Mesenchymal stem cell (in vitro differentiated cells and primary cell): ENCODE measurements at regions not wholly inside any gene's neighbourhood (a gene's known extent, or its start where the extent isn't known, plus 50 kb on each side); places are given as distances from the start of the nearest gene placed in this dataset.

Experiments used
- DNase-seq: peaks from one replicate; pipeline ENCODE4 v3.0.0-alpha.2; 2013
- H2AFZ ChIP-seq: one replicate; pipeline ENCODE4 v1.6.1; 2013; ENCODE audit warnings: low read depth, mild to moderate bottlenecking, control low read depth, inconsistent platforms, low read length, moderate library complexity
- H2AK5ac ChIP-seq: 2 replicates; pipeline ENCODE4 v1.6.1; 2013; ENCODE audit warnings: low read length, moderate library complexity, mild to moderate bottlenecking, inconsistent platforms; ENCODE audit not compliant: severe bottlenecking
- H2BK120ac ChIP-seq: one replicate; pipeline ENCODE4 v1.6.1; 2013; ENCODE audit warnings: low read depth, mild to moderate bottlenecking, inconsistent platforms, low read length, moderate library complexity
- H2BK12ac ChIP-seq, 2 experiments: one replicate each; pipeline ENCODE4 v1.6.1; 2013; ENCODE audit warnings: inconsistent platforms in 2 of 2, low read length in 2 of 2, mild to moderate bottlenecking in 2 of 2, moderate library complexity in 2 of 2, control low read depth in 1 of 2
- H2BK15ac ChIP-seq: one replicate; pipeline ENCODE4 v1.6.1; 2013; ENCODE audit warnings: mild to moderate bottlenecking, low read depth, inconsistent platforms; ENCODE audit not compliant: poor library complexity, severe bottlenecking
- H2BK5ac ChIP-seq: 2 replicates; pipeline ENCODE4 v1.6.1; 2013; ENCODE audit warnings: low read depth, mild to moderate bottlenecking, low read length, control low read depth, inconsistent platforms; ENCODE audit not compliant: poor library complexity, severe bottlenecking
- H3K14ac ChIP-seq, 2 experiments: one replicate each; pipeline ENCODE4 v1.6.1; 2013; ENCODE audit warnings: inconsistent platforms in 2 of 2, low read length in 2 of 2, control low read depth in 1 of 2, mild to moderate bottlenecking in 1 of 2, moderate library complexity in 1 of 2
- H3K18ac ChIP-seq, 2 experiments: one replicate each; pipeline ENCODE4 v1.6.1; 2013; ENCODE audit warnings: inconsistent platforms in 2 of 2, low read length in 2 of 2, control low read depth in 1 of 2, low read depth in 1 of 2, mild to moderate bottlenecking in 1 of 2
- H3K23ac ChIP-seq, 2 experiments: one replicate each; pipeline ENCODE4 v1.6.1; 2013; ENCODE audit warnings: inconsistent platforms in 2 of 2, low read length in 2 of 2, mild to moderate bottlenecking in 2 of 2, moderate library complexity in 2 of 2, control low read depth in 1 of 2
- H3K27ac ChIP-seq: 2 replicates; pipeline ENCODE4 v1.5.1; 2013; ENCODE audit warnings: mild to moderate bottlenecking, moderate library complexity, low read length, control low read depth, inconsistent platforms; ENCODE audit not compliant: poor library complexity, severe bottlenecking
- H3K27me3 ChIP-seq, 2 experiments: 2 replicates each; pipeline versions ENCODE4 v1.6.1 to v1.7.0; 2013; ENCODE audit warnings: low read length in 2 of 2, mild to moderate bottlenecking in 2 of 2, moderate library complexity in 2 of 2, control low read depth in 1 of 2, inconsistent platforms in 1 of 2; ENCODE audit not compliant: control insufficient read depth in 1 of 2, insufficient read depth in 1 of 2
- H3K36me3 ChIP-seq, 2 experiments: 2 replicates each; pipeline versions ENCODE4 v1.6.1 to v1.7.0; 2013; ENCODE audit warnings: low read length in 2 of 2, control low read depth in 1 of 2, inconsistent platforms in 1 of 2, low read depth in 1 of 2, mild to moderate bottlenecking in 1 of 2; ENCODE audit not compliant: insufficient read depth in 2 of 2, control insufficient read depth in 1 of 2
- H3K4ac ChIP-seq, 2 experiments: one replicate each; pipeline ENCODE4 v1.6.1; 2013; ENCODE audit warnings: inconsistent platforms in 2 of 2, low read length in 2 of 2, mild to moderate bottlenecking in 2 of 2, moderate library complexity in 2 of 2, control low read depth in 1 of 2, low read depth in 1 of 2
- H3K4me1 ChIP-seq: 2 replicates; pipeline ENCODE4 v1.6.1; 2013; ENCODE audit warnings: low read depth, low read length, control low read depth; ENCODE audit not compliant: control insufficient read depth, insufficient read depth
- H3K4me2 ChIP-seq: 2 replicates; pipeline ENCODE4 v1.6.1; 2013; ENCODE audit warnings: low read length, mild to moderate bottlenecking, inconsistent platforms; ENCODE audit not compliant: poor library complexity, severe bottlenecking
- H3K4me3 ChIP-seq, 2 experiments: 2 replicates each; pipeline versions ENCODE4 v1.5.1 to v1.7.0; 2013; ENCODE audit warnings: low read length in 2 of 2, mild to moderate bottlenecking in 2 of 2, control low read depth in 1 of 2, low read depth in 1 of 2; ENCODE audit not compliant: insufficient read depth in 1 of 2
- H3K79me1 ChIP-seq: replicated peaks from 2 replicates; pipeline ENCODE4 v1.6.1; 2013; ENCODE audit warnings: mild to moderate bottlenecking, control low read depth, low read length, inconsistent platforms; ENCODE audit not compliant: poor library complexity, severe bottlenecking
- H3K9ac ChIP-seq: 2 replicates; pipeline ENCODE4 v1.7.0; 2013; ENCODE audit warnings: mild to moderate bottlenecking, low read length, moderate library complexity
- H3K9me3 ChIP-seq: 2 replicates; pipeline ENCODE4 v1.7.0; 2013; ENCODE audit warnings: mild to moderate bottlenecking, low read length; ENCODE audit not compliant: control insufficient read depth
- H4K8ac ChIP-seq: one replicate; pipeline ENCODE4 v1.6.1; 2013; ENCODE audit warnings: inconsistent platforms, mild to moderate bottlenecking, low read length, moderate library complexity
- H4K91ac ChIP-seq: one replicate; pipeline ENCODE4 v1.6.1; 2013; ENCODE audit warnings: mild to moderate bottlenecking, low read length, inconsistent platforms
- WGBS: methylation state at CpG from one replicate; pipeline ENCODE4 v1.1.7; 2013; ENCODE audit warnings: mixed read lengths; 5-methylcytosine and 5-hydroxymethylcytosine counted together

DNA sequence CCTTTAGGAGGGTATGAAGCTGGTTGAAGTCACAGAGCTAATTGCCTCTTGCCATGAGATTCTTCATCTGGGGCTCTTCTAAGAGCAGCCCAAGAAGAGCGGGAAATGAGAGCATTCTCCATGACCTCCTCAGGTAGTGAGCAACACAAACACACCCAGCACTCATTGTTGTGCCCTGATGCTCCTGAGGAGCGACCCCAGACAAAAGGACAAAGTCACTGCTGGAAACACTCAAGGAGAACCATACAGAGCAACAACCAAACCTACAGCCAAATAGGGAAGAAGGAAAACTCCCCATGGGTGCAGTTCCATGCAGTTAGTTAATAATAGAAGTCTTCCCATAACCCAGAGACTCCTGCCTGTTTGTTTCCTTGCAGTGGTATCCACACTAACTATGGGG is 426.0 kb upstream of the CRIM1 start:
- no peaks in the 10 kb centered on the region for H3K4me1 ChIP-seq
- H3K9ac ChIP-seq, result no peak overlapping the region
- no peak overlapping the region for H2BK12ac ChIP-seq
- no peak overlapping the region for H3K23ac ChIP-seq
- H3K18ac ChIP-seq, result no peak overlapping the region
- H4K8ac ChIP-seq, result no peak overlapping the region
- H2AFZ ChIP-seq, result no peak overlapping the region
- H2AK5ac ChIP-seq, result no peak overlapping the region
- H3K27me3 ChIP-seq, result no peaks in the 10 kb centered on the region
- H3K9me3 ChIP-seq, result no peaks in the 10 kb centered on the region
- no peak overlapping the region for H2BK5ac ChIP-seq
- H3K4me3 ChIP-seq, result no peak overlapping the region
- no peak overlapping the region for H2BK15ac ChIP-seq
- H3K14ac ChIP-seq, result no peak overlapping the region
- no peak overlapping the region for H2BK120ac ChIP-seq
- H4K91ac ChIP-seq, result no peak overlapping the region
- H3K4me2 ChIP-seq, result no peak overlapping the region
- no peaks in the 10 kb centered on the region for H3K79me1 ChIP-seq
- no peak for DNase-seq
- H3K4ac ChIP-seq, result no peak overlapping the region
- H3K36me3 ChIP-seq, result no peaks in the 10 kb centered on the region
- H3K27ac ChIP-seq, result no peak overlapping the region
- 83% methylated on average over 2 of the region's 2 CpGs for WGBS

- Histone ChIP-seq H3K18ac (no peak overlapping the region), H3K4me2 (no peak overlapping the region), H4K91ac (no peak overlapping the region), H3K23ac (no peak overlapping the region), H3K27ac (no peak overlapping the region), H3K9me3 (no peaks in the 10 kb centered on the region), H3K4me3 (no peak overlapping the region), H3K27me3 (no peaks in the 10 kb centered on the region), H2AK5ac (no peak overlapping the region), H2AFZ (no peak overlapping the region), H3K36me3 (no peaks in the 10 kb centered on the region), H3K4me1 (no peaks in the 10 kb centered on the region), H2BK12ac (no peak overlapping the region), H3K9ac (no peak overlapping the region), H2BK15ac (no peak overlapping the region), H3K14ac (no peak overlapping the region), H2BK5ac (no peak overlapping the region), H2BK120ac (no peak overlapping the region), H3K79me1 (no peaks in the 10 kb centered on the region), H4K8ac (no peak overlapping the region), H3K4ac (no peak overlapping the region)
- no peak for DNase-seq
Measured at GRCh38 chr2:35920061-35920460, 435.5 kb upstream of the CRIM1 start.

- DNase-seq, result no peak
- no peak overlapping the region for H2BK12ac ChIP-seq
- H3K36me3 ChIP-seq, result no peaks in the 10 kb centered on the region
- no peak overlapping the region for H4K91ac ChIP-seq
- H3K27ac ChIP-seq, result no peak overlapping the region
- no peak overlapping the region for H3K4ac ChIP-seq
- no peak overlapping the region for H2AFZ ChIP-seq
- no peak overlapping the region for H2BK5ac ChIP-seq
- no peak overlapping the region for H2BK120ac ChIP-seq
- H3K14ac ChIP-seq, result no peak overlapping the region
- H3K4me2 ChIP-seq, result no peak overlapping the region
- H3K23ac ChIP-seq, result no peak overlapping the region
- H3K4me1 ChIP-seq, result no peaks in the 10 kb centered on the region
- no peaks in the 10 kb centered on the region for H3K79me1 ChIP-seq
- no peak overlapping the region for H2BK15ac ChIP-seq
- no peak overlapping the region for H3K9ac ChIP-seq
- H3K18ac ChIP-seq, result no peak overlapping the region
- H3K4me3 ChIP-seq, result no peak overlapping the region
- 95% methylated on average over 2 of the region's 4 CpGs for WGBS
- no peak overlapping the region for H2AK5ac ChIP-seq
- H3K9me3 ChIP-seq, result no peaks in the 10 kb centered on the region
- no peak overlapping the region for H4K8ac ChIP-seq
- H3K27me3 ChIP-seq, result no peaks in the 10 kb centered on the region
Measured at GRCh38 chr2:35915261-35915660, 440.3 kb upstream of the CRIM1 start.

DNA sequence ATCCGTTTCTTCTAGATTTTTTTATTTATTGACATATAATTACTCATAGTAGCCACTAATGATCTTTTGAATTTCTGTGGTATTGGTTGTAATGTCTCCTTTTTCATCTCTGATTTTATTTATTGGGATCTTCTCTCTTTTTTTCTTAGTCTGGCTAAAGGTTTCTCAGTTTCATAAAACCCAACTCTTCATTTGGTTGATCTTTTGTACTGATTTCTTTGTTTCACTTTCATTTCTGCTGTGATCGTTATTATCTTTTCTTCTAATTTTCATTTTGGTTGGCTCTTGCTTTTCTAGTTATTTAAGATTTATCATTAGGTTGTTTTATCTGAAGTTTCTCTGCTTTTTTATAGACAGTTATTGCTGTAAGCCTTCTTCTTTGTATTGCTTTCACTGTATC is 463.6 kb upstream of the CRIM1 start:
- no peak overlapping the region for H2BK5ac ChIP-seq
- H3K23ac ChIP-seq, result no peak overlapping the region
- H3K4ac ChIP-seq, result no peak overlapping the region
- H3K79me1 ChIP-seq, result no peaks in the 10 kb centered on the region
- H3K4me1 ChIP-seq, result no peaks in the 10 kb centered on the region
- H3K4me2 ChIP-seq, result no peak overlapping the region
- no peak overlapping the region for H2BK15ac ChIP-seq
- no peak overlapping the region for H2AK5ac ChIP-seq
- no peak overlapping the region for H3K27ac ChIP-seq
- no peaks in the 10 kb centered on the region for H3K9me3 ChIP-seq
- WGBS, result no CpG with 5 or more reads among the region's 2 CpGs
- H4K91ac ChIP-seq, result no peak overlapping the region
- H3K18ac ChIP-seq, result no peak overlapping the region
- H2AFZ ChIP-seq, result no peak overlapping the region
- H2BK120ac ChIP-seq, result no peak overlapping the region
- H3K36me3 ChIP-seq, result no peaks in the 10 kb centered on the region
- no peak for DNase-seq
- H3K27me3 ChIP-seq, result no peaks in the 10 kb centered on the region
- H3K4me3 ChIP-seq, result no peak overlapping the region
- H3K9ac ChIP-seq, result no peak overlapping the region
- H3K14ac ChIP-seq, result no peak overlapping the region
- no peak overlapping the region for H4K8ac ChIP-seq
- H2BK12ac ChIP-seq, result no peak overlapping the region
